ENCODE measurements at regions not wholly inside any gene's neighbourhood (a gene's known extent, or its start where the extent isn't known, plus 50 kb on each side); places are given as distances from the start of the nearest gene placed in this dataset.

DNA sequence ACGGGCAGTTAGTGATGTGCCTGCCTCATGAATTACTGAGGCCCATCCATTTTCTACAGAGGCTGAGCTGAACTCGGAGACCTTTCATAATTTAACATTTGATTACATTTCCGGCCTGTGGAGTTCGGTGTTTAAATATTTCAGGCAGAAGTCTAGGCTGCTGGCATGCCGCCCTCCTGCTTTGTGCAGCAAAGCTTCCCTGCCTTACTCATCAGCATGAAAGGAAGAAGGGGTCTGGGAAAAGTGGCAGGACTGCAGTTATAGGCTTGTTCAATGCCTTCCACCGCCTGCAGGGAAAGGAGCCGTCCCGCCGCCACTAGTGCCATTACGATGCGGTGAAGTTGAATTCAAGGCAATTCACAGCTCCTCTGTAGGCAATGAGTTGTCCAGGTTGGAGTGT lies 527.9 kb downstream of the NPHP4 start:
- TF ChIP-seq ZFX (IDR thresholded peaks at IDR 0.05) (no peak), EZH2 (IDR thresholded peaks at IDR 0.05) (no peak), JUND (IDR thresholded peaks at IDR 0.05) (no peak), POLR2AphosphoS5 (IDR thresholded peaks at IDR 0.05; ENCODE audit: low read depth, low read length) (no peak), SIN3A (IDR thresholded peaks at IDR 0.05; ENCODE audit: low read depth) (no peak), POLR2A (IDR thresholded peaks at IDR 0.05; ENCODE audit: borderline replicate concordance, extremely low read depth, insufficient read depth, insufficient read length) (no peak)
- TF ChIP-seq, protein P1, sequence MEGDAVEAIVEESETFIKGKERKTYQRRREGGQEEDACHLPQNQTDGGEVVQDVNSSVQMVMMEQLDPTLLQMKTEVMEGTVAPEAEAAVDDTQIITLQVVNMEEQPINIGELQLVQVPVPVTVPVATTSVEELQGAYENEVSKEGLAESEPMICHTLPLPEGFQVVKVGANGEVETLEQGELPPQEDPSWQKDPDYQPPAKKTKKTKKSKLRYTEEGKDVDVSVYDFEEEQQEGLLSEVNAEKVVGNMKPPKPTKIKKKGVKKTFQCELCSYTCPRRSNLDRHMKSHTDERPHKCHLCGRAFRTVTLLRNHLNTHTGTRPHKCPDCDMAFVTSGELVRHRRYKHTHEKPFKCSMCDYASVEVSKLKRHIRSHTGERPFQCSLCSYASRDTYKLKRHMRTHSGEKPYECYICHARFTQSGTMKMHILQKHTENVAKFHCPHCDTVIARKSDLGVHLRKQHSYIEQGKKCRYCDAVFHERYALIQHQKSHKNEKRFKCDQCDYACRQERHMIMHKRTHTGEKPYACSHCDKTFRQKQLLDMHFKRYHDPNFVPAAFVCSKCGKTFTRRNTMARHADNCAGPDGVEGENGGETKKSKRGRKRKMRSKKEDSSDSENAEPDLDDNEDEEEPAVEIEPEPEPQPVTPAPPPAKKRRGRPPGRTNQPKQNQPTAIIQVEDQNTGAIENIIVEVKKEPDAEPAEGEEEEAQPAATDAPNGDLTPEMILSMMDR (IDR thresholded peaks at IDR 0.05 in 2 of 3, conservative IDR thresholded peaks at IDR 0.05 in 1 of 3; ENCODE audit: borderline replicate concordance in 1 of 3, insufficient read depth in 1 of 3, low read depth in 2 of 3, low read length in 2 of 3) = no peak

All from HCT116 (cell line).